Loucy (cell line): ENCODE measurements at regions not wholly inside any gene's neighbourhood (a gene's known extent, or its start where the extent isn't known, plus 50 kb on each side); places are given as distances from the start of the nearest gene placed in this dataset.

ENCODE experiments used
- H2AFZ ChIP-seq: fragments of 200-600 bp; sonication (generic); 2 replicates; pipeline ENCODE4 v1.6.0; 2016; ENCODE audit warnings: antibody characterized with exemption, mild to moderate bottlenecking, low read length, moderate library complexity
- H3F3A ChIP-seq: fragments of 200-600 bp; 2 replicates; pipeline ENCODE4 v1.6.0; 2016; ENCODE audit warnings: antibody characterized with exemption, low read depth, mild to moderate bottlenecking
- H3K27me3 ChIP-seq: fragments of 200-600 bp; sonication (generic); 2 replicates; pipeline ENCODE4 v1.6.1; 2014; ENCODE audit warnings: low read length, mild to moderate bottlenecking; ENCODE audit not compliant: insufficient read depth, poor library complexity, severe bottlenecking
- H3K36me3 ChIP-seq: fragments of 200-600 bp; sonication (generic); 2 replicates; pipeline ENCODE4 v1.6.1; 2016; ENCODE audit warnings: low read length; ENCODE audit not compliant: insufficient read depth
- H3K4me1 ChIP-seq: fragments of 200-600 bp; sonication (generic); 2 replicates; pipeline ENCODE4 v1.5.1; 2014; ENCODE audit warnings: low read length, mild to moderate bottlenecking; ENCODE audit not compliant: insufficient read depth, poor library complexity, severe bottlenecking
- H3K4me2 ChIP-seq: fragments of 200-600 bp; sonication (generic); 2 replicates; pipeline ENCODE4 v1.6.0; 2014; ENCODE audit warnings: antibody characterized with exemption, low read length, low read depth, mild to moderate bottlenecking; ENCODE audit not compliant: poor library complexity, severe bottlenecking
- H3K4me3 ChIP-seq: fragments of 200-600 bp; sonication (generic); 2 replicates; pipeline ENCODE4 v1.5.1; 2014; ENCODE audit warnings: low read length, mild to moderate bottlenecking, mixed read lengths; ENCODE audit not compliant: poor library complexity, severe bottlenecking
- H3K79me2 ChIP-seq: fragments of 200-600 bp; sonication (generic); 2 replicates; pipeline ENCODE4 v1.6.1; 2014; ENCODE audit warnings: low read length; ENCODE audit not compliant: insufficient read depth
- H3K9ac ChIP-seq: fragments of 200-600 bp; sonication (generic); 2 replicates; pipeline ENCODE4 v1.6.0; 2014; ENCODE audit warnings: mild to moderate bottlenecking, low read depth, low read length, moderate library complexity; ENCODE audit not compliant: poor library complexity, severe bottlenecking
- H3K9me2 ChIP-seq: fragments of 200-600 bp; sonication (generic); replicated peaks from 2 replicates; pipeline ENCODE4 v1.6.1; 2016; ENCODE audit warnings: low read depth, low read length, mixed read lengths
- H3K9me3 ChIP-seq: fragments of 200-600 bp; sonication (generic); 2 replicates; pipeline ENCODE4 v1.6.1; 2014; ENCODE audit warnings: mild to moderate bottlenecking, antibody characterized with exemption, low read length, low read depth; ENCODE audit not compliant: insufficient read depth
- H4K20me1 ChIP-seq: fragments of 200-600 bp; sonication (generic); 2 replicates; pipeline ENCODE4 v1.6.0; 2014; ENCODE audit warnings: antibody characterized with exemption, low read length, mild to moderate bottlenecking; ENCODE audit not compliant: insufficient read depth, poor library complexity, severe bottlenecking
- CTCF ChIP-seq: fragments of 200-600 bp; sonication (generic); conservative IDR thresholded peaks from 2 replicates; pipeline ENCODE4 v1.5.1; 2014; ENCODE audit warnings: mild to moderate bottlenecking, antibody characterized with exemption, low read length
- EZH2phosphoT487 ChIP-seq: fragments of 200-600 bp; IDR thresholded peaks from 2 replicates; pipeline ENCODE4 v1.6.1; 2018; ENCODE audit warnings: antibody characterized with exemption, mild to moderate bottlenecking, moderate library complexity, borderline replicate concordance

- H3K9me3 ChIP-seq: no peaks in the 10 kb centered on the region
- H3F3A ChIP-seq: no peaks in the 10 kb centered on the region
- no peaks in the 10 kb centered on the region for H3K79me2 ChIP-seq
- H3K4me2 ChIP-seq: no peak overlapping the region
- H3K36me3 ChIP-seq: no peaks in the 10 kb centered on the region
- H3K4me1 ChIP-seq: no peaks in the 10 kb centered on the region
- no peaks in the 10 kb centered on the region for H3K9me2 ChIP-seq
- no peak overlapping the region for H3K4me3 ChIP-seq
- H2AFZ ChIP-seq: no peak overlapping the region
- no peaks in the 10 kb centered on the region for H3K27me3 ChIP-seq
- TF ChIP-seq EZH2phosphoT487: no peak
- TF ChIP-seq CTCF: no peak
- no peaks in the 10 kb centered on the region for H4K20me1 ChIP-seq
- no peak overlapping the region for H3K9ac ChIP-seq
These were observed 651.1 kb downstream of the SORCS1 start for GRCh38 chr10:106513352-106513771.

- TF ChIP-seq CTCF (no peak), EZH2phosphoT487 (no peak)
- Histone ChIP-seq H3K9me3 (no peaks in the 10 kb centered on the region), H3K4me1 (no peaks in the 10 kb centered on the region), H3K4me2 (no peak overlapping the region), H3K27me3 (no peaks in the 10 kb centered on the region), H2AFZ (no peak overlapping the region), H3K9ac (no peak overlapping the region), H4K20me1 (no peaks in the 10 kb centered on the region), H3K79me2 (no peaks in the 10 kb centered on the region), H3K4me3 (no peak overlapping the region), H3K36me3 (no peaks in the 10 kb centered on the region), H3F3A (no peaks in the 10 kb centered on the region), H3K9me2 (no peaks in the 10 kb centered on the region)
These were observed 652.6 kb downstream of the SORCS1 start for GRCh38 chr10:106511917-106512316.

GRCh38 chr10:106508950-106509349 is 655.6 kb downstream of the SORCS1 start:
- no peaks in the 10 kb centered on the region for H3F3A ChIP-seq
- H3K36me3 ChIP-seq: no peaks in the 10 kb centered on the region
- no peak overlapping the region for H3K9ac ChIP-seq
- no peaks in the 10 kb centered on the region for H3K4me1 ChIP-seq
- H3K9me3 ChIP-seq: no peaks in the 10 kb centered on the region
- H3K27me3 ChIP-seq: no peaks in the 10 kb centered on the region
- H4K20me1 ChIP-seq: no peaks in the 10 kb centered on the region
- H3K4me3 ChIP-seq: no peak overlapping the region
- TF ChIP-seq CTCF: no peak
- no peak for TF ChIP-seq EZH2phosphoT487
- H2AFZ ChIP-seq: no peak overlapping the region
- H3K9me2 ChIP-seq: no peaks in the 10 kb centered on the region
- H3K4me2 ChIP-seq: no peak overlapping the region
- H3K79me2 ChIP-seq: no peaks in the 10 kb centered on the region
